Endodermal cell (in vitro differentiated cells): ENCODE measurements at regions not wholly inside any gene's neighbourhood (a gene's known extent, or its start where the extent isn't known, plus 50 kb on each side); places are given as distances from the start of the nearest gene placed in this dataset.

Experiments used
- DNase-seq: peaks from one replicate; pipeline ENCODE4 v3.0.0-alpha.2; 2017
- H3K27ac ChIP-seq: 2 replicates; pipeline ENCODE4 v1.5.1; 2013; ENCODE audit warnings: mild to moderate bottlenecking, low read depth, low read length, moderate library complexity
- H3K27me3 ChIP-seq: 2 replicates; pipeline ENCODE4 v1.6.1; 2013; ENCODE audit warnings: mild to moderate bottlenecking, low read length, moderate library complexity; ENCODE audit not compliant: insufficient read depth, control insufficient read depth, poor library complexity, severe bottlenecking
- H3K36me3 ChIP-seq: 2 replicates; pipeline ENCODE4 v1.7.0; 2013; ENCODE audit warnings: mild to moderate bottlenecking, low read length, moderate library complexity; ENCODE audit not compliant: control insufficient read depth, insufficient read depth
- H3K4me1 ChIP-seq: one replicate; pipeline ENCODE4 v1.7.0; 2013; ENCODE audit warnings: low read length; ENCODE audit not compliant: control insufficient read depth, insufficient read depth
- H3K4me3 ChIP-seq: 2 replicates; pipeline ENCODE4 v1.5.1; 2013; ENCODE audit warnings: mild to moderate bottlenecking, low read length, moderate library complexity
- H3K9ac ChIP-seq: 2 replicates; pipeline ENCODE4 v1.6.1; 2013; ENCODE audit warnings: mild to moderate bottlenecking, low read length, moderate library complexity; ENCODE audit not compliant: poor library complexity, severe bottlenecking; ENCODE audit errors: extremely low read depth
- H3K9me3 ChIP-seq: 2 replicates; pipeline ENCODE4 v1.6.1; 2013; ENCODE audit warnings: mild to moderate bottlenecking, low read length, moderate library complexity; ENCODE audit not compliant: control insufficient read depth
- H3K27ac Mint-ChIP-seq: 2 replicates; pipeline ENCODE4 v1.8.0; 2020; ENCODE audit warnings: mixed read lengths
- H3K27me3 Mint-ChIP-seq: 2 replicates; pipeline ENCODE4 v1.8.0; 2021; ENCODE audit warnings: mild to moderate bottlenecking, mixed read lengths; ENCODE audit not compliant: insufficient read depth
- H3K36me3 Mint-ChIP-seq: 2 replicates; pipeline ENCODE4 v1.8.0; 2020; ENCODE audit warnings: low read depth, mixed read lengths
- H3K4me1 Mint-ChIP-seq: 2 replicates; pipeline ENCODE4 v1.8.0; 2020; ENCODE audit warnings: mixed read lengths
- H3K4me3 Mint-ChIP-seq: 2 replicates; pipeline ENCODE4 v1.8.0; 2020; ENCODE audit warnings: mild to moderate bottlenecking, moderate library complexity, mixed read lengths
- H3K9me3 Mint-ChIP-seq: 2 replicates; pipeline ENCODE4 v1.8.0; 2020; ENCODE audit warnings: mild to moderate bottlenecking, mixed read lengths
- CTCF ChIP-seq: fragments of 200-600 bp; sonication (generic); conservative IDR thresholded peaks from 2 replicates; pipeline ENCODE4 v1.5.0; 2021; ENCODE audit warnings: antibody characterized with exemption, mild to moderate bottlenecking
- WGBS, 2 experiments: methylation state at CpG; one replicate each; pipeline versions ENCODE4 v1.1.5 to v1.1.7; 2013; ENCODE audit warnings: missing lambda C conversion rate in 2 of 2, mixed read lengths in 1 of 2; ENCODE audit not compliant: insufficient coverage in 1 of 2, insufficient read length in 1 of 2; 5-methylcytosine and 5-hydroxymethylcytosine counted together

- Mint-ChIP-seq H3K27me3 (no peaks in the 10 kb centered on the region), H3K4me1 (no peaks in the 10 kb centered on the region), H3K27ac (no peak overlapping the region), H3K36me3 (no peaks in the 10 kb centered on the region), H3K4me3 (no peak overlapping the region), H3K9me3 (no peaks in the 10 kb centered on the region)
- TF ChIP-seq CTCF = no peak
- no peak overlapping the region for H3K9ac ChIP-seq
- no peaks in the 10 kb centered on the region for H3K36me3 ChIP-seq
- H3K27me3 ChIP-seq = no peaks in the 10 kb centered on the region
- H3K4me3 ChIP-seq = no peak overlapping the region
- H3K9me3 ChIP-seq = no peaks in the 10 kb centered on the region
- H3K27ac ChIP-seq = no peak overlapping the region
- 93 to 100% methylated on average over 3 to 4 of the region's 4 CpGs for WGBS, 2 experiments
- no peak for DNase-seq
- no peaks in the 10 kb centered on the region for H3K4me1 ChIP-seq
Observed at GRCh38 chr5:103450333-103451061, 112.1 kb downstream of the NUDT12 start.

- Histone ChIP-seq H3K27ac (no peak overlapping the region), H3K4me3 (no peak overlapping the region), H3K4me1 (peaks cover 10% of the 10 kb centered on the region), H3K9ac (no peak overlapping the region), H3K9me3 (no peaks in the 10 kb centered on the region), H3K36me3 (no peaks in the 10 kb centered on the region), H3K27me3 (no peaks in the 10 kb centered on the region)
- H3K36me3 Mint-ChIP-seq = no peaks in the 10 kb centered on the region
- 92 to 94% methylated on average over 2 to 3 of the region's 3 CpGs for WGBS, 2 experiments
- no peak for DNase-seq
- no peaks in the 10 kb centered on the region for H3K27me3 Mint-ChIP-seq
- no peak for TF ChIP-seq CTCF
- H3K9me3 Mint-ChIP-seq = peaks cover 5% of the 10 kb centered on the region
- H3K4me1 Mint-ChIP-seq = peaks cover 8% of the 10 kb centered on the region
- H3K27ac Mint-ChIP-seq = no peak overlapping the region
- no peak overlapping the region for H3K4me3 Mint-ChIP-seq
Observed at GRCh38 chr5:103446813-103447212, 115.8 kb downstream of the NUDT12 start.

DNA sequence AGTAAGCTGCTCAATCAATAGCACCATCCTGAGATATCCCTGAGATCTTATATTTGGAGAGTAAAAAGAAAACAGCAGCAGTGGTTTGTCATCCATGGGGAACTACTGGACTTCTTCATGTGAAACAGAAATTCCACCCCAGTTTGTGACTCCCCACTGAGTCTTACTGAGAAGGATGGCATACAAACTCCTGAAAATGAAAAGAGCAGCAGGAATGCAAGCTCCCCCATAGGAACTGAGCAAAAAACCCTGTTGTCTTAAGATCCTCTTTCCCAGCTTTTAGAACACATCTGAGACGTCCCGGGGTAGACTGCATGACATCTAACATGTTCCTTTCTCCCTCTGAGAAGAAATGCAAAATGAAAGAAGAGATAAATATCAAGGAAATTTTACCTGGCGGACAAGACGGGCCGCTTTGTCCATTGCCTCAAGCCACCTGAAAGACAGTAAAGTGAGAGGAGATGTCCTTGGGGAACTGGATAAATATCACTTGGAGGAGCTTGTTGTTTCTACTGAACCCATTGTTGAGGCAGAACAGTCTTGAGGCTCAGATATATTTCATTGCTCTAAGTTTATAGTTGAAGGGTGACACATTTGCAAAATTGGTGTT lies 117.1 kb downstream of the NUDT12 start:
- no peak for DNase-seq
- TF ChIP-seq CTCF = no peak
- no peaks in the 10 kb centered on the region for H3K36me3 ChIP-seq
- Mint-ChIP-seq H3K36me3 (no peaks in the 10 kb centered on the region), H3K4me3 (no peak overlapping the region), H3K4me1 (peaks cover 14% of the 10 kb centered on the region), H3K27me3 (no peaks in the 10 kb centered on the region), H3K27ac (no peak overlapping the region), H3K9me3 (peaks cover 5% of the 10 kb centered on the region)
- H3K27ac ChIP-seq = no peak overlapping the region
- H3K4me1 ChIP-seq = peaks cover 10% of the 10 kb centered on the region
- WGBS, 2 experiments = 77 to 90% methylated on average over 3 to 5 of the region's 5 CpGs
- H3K4me3 ChIP-seq = no peak overlapping the region
- H3K9ac ChIP-seq = no peak overlapping the region
- peaks cover 4% of the 10 kb centered on the region for H3K9me3 ChIP-seq
- no peaks in the 10 kb centered on the region for H3K27me3 ChIP-seq
